ENCODE measurements at regions not wholly inside any gene's neighbourhood (a gene's known extent, or its start where the extent isn't known, plus 50 kb on each side); places are given as distances from the start of the nearest gene placed in this dataset.
"Not testable (repeated sequence)": the region's sequence is repeated elsewhere in the genome, so short reads cannot be mapped to it uniquely, and the experiment has no call there.

DNA sequence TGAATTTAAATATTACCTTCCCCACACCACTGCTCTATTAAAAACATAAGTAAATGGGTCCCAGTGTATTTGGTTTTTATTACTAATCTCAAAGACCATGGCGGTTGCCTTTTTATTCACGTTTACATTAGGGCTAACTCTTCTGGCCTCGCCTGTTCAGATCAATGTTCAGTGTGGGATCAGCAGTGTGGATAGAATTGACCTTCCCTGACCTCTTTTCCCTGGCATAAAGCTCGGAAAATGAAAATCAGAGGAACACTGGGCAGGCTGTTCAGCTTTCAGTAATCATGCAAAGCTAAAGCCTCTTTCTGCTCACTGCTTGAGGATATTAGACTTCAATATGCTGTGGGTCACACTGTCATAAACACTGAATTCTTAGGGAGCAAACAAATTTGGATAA lies 422.6 kb upstream of the ONECUT1 start:
- DNase-seq (ENCODE audit: low spot score): no peak

DNA sequence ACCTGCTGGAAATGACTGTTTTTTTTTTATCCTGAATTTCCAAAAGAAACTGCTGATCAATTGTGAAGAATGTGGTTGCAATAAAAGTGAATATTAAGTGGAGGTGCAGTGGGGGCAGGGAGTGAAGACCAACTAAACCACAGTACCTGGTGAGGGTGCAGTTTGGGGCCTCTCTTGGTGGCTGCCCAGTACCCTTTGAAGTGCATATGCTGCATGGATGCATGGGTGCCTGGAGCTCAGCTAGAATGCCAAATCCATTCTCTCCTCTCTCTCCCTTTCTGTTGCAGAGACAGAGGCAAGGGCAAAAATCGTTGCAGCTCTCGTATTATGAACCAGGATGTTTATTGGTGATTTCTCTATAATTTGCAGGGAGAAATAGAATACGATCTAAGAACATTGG lies 420.5 kb upstream of the ONECUT1 start:
- no peak for DNase-seq (ENCODE audit: low spot score)

- no peak for DNase-seq (ENCODE audit: low spot score)
Measured at GRCh38 chr15:53209396-53210042, 419.4 kb upstream of the ONECUT1 start.

DNA sequence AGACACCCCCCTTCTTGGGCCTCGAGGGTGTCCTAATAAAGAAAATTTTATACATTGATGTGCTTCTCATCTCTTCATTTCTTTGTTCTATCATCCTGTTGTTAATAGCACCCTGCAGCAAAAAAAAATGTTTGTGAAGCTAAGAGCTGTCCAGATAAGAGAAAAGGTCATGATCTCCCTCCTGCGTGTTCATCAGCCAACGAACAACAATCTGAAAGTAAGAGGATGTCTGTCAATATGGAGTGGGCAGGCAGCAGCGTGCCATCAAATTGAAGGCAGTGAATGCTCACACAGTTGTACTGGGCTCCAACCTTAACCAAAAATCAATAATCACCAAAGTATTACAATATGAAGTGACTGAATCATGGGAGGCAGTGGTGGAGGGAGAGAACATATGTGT lies 418.6 kb upstream of the ONECUT1 start:
- DNase-seq (ENCODE audit: low spot score): no peak

GRCh38 chr15:53203454-53203853 lies 413.3 kb upstream of the ONECUT1 start:
- no peak for DNase-seq (ENCODE audit: low spot score)

GRCh38 chr15:53202876-53203275 lies 412.7 kb upstream of the ONECUT1 start:
- no peak for DNase-seq (ENCODE audit: low spot score)

GRCh38 chr15:53197426-53197839 lies 407.3 kb upstream of the ONECUT1 start:
- peak; percentile 47 for DNase-seq (ENCODE audit: low spot score)

GRCh38 chr15:53196788-53197187 lies 406.7 kb upstream of the ONECUT1 start:
- no peak for DNase-seq (ENCODE audit: low spot score)

DNA sequence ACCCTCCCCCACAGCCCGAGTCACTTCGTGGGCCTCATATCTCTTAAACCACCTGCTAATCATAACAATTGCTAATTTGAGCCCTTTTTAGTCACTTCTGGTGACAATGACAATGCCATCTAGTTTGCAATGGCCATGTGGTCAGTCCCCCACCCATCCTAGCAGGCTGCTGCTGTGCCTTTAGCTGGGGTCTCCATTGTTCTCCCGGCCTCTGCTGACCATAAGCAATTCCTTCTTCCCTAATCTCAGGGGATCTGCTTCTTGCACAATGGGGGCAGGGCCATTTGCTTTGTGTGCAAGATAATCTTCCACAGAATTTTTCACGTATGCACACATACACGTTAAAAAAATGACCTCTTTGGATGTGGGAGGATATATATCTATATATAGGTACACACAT lies 406.1 kb upstream of the ONECUT1 start:
- no peak for DNase-seq (ENCODE audit: low spot score)

- DNase-seq (ENCODE audit: low spot score): no peak
Measured at GRCh38 chr15:53193149-53193548, 403.0 kb upstream of the ONECUT1 start.

DNA sequence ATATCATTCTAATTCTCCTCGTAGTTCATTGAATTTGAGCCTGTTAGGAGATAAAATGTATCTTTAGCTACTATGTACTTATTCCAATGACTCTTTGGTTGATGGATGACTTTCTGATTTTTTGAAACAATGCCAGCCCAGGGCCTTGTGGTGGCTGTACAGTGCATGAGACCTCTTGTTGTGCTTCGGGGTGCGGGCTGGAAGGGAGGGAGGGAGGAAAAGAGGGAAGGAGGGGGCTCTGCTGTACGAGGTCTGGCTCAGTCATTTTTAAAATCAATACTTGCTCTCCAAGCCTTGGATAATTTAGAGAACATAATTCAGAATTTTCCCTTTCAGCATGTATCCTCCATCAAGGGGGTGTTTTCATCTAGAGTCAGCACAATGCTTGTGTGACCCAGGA lies 399.7 kb upstream of the ONECUT1 start:
- no peak for DNase-seq (ENCODE audit: low spot score)

GRCh38 chr15:53183449-53183848 lies 393.3 kb upstream of the ONECUT1 start:
- not testable (repeated sequence) for DNase-seq (ENCODE audit: low spot score)

- DNase-seq (ENCODE audit: low spot score): no peak
Measured at GRCh38 chr15:53171571-53171970, 381.4 kb upstream of the ONECUT1 start.

DNA sequence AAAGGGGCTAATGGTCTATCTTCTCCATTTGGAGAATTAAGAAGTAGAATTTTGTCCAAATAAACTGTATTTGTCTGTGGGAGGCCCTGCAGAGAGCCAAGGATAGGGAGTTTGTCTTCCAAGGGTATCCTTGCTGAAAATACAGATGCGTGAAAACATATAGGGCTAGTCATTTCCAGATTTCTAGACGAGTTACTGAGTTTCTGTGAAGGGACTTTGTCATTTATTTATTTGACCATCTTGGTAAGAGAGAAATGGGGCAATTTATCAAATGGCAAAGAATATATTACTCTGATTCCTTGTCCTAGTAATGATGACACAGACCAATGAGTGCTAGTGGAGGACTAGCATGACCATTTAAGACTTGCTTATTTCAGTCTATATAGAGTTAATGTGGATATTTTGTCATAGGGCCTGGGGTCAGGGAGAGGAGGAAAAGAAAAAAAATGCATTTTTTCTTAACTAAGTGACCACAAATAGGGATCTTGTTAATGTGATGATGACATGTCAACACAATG lies 376.6 kb upstream of the ONECUT1 start:
- DNase-seq (ENCODE audit: low spot score): no peak

DNA sequence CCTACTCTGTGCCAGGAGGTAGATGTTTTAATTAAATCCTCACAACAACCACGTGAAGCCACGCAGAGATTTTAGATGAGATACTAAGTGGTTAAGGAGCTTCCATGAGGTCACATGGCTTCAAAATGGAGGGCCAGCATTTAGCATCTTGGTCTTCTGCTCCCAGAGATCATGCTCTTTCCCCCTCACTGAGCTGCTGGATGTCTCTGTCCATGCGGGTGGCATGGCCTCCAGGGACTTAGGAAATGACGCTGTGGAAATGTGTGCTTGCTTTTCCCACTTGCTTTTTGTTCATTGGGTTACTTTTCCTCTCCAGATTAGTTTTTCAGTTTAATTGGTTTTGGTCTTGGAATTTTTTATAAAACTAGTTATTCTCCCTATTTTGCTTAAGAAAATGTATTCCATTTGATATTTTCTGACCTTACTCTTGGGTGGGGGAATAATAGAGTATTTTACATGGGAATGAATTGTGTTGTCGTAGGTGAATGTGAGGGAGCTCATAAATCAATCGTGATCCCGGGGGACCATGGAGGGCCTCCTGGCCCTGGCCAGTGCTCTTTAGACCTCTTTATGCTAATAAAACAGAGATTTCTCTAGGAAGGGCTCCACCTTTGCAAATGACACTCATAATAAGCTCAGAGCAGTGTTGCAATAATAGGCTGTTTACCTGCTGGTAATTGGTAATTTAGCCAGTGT lies 376.0 kb upstream of the ONECUT1 start:
- no peak for DNase-seq (ENCODE audit: low spot score)

- DNase-seq (ENCODE audit: low spot score): no peak
Measured at GRCh38 chr15:53160092-53160704, 370.1 kb upstream of the ONECUT1 start.

DNA sequence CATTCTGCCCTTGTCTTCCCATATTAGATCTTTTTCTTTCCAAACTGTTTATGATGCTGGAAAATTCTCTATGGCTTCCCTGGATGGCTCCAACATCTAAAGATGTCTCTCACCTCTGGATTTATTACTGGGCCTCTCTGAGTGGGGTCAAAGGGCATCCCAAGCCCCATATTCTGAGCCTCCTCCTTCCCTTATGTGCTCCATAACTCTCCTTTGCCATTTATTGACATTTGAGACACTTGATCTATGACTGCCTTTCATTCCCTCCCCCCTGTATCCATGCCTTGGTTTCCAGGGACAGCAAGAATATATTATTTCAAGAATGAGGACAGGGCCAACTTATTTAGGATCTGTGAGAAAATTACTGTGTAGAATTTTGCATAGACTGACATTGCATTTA lies 369.3 kb upstream of the ONECUT1 start:
- DNase-seq (ENCODE audit: low spot score): no peak

- no peak for DNase-seq (ENCODE audit: low spot score)
Measured at GRCh38 chr15:53158995-53159394, 368.9 kb upstream of the ONECUT1 start.

- no peak for DNase-seq (ENCODE audit: low spot score)
Measured at GRCh38 chr15:53133255-53133850, 343.2 kb upstream of the ONECUT1 start.

DNA sequence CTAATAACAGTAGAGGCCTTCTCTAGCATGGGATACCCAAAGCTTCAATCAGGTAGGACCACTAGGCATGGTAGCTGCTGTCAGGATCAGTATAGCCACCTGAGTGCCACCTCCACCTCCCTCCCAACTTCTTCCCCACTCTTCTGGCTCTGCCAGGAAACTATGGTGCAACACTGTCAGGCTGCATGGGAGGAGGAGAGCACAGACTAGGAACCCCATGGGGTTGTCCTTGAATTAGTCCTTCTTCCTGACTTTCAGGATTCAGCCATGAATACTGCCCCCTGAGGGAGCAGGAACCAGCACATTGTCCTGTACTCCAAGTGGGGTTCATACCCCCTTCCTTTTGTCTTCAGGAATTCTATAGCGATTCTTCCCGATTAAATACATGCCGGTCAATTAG lies 340.8 kb upstream of the ONECUT1 start:
- no peak for DNase-seq (ENCODE audit: low spot score)

GRCh38 chr15:53129121-53129904 lies 339.2 kb upstream of the ONECUT1 start:
- DNase-seq (ENCODE audit: low spot score): peak; percentile 2

- DNase-seq (ENCODE audit: low spot score): no peak
Measured at GRCh38 chr15:53128652-53129051, 338.5 kb upstream of the ONECUT1 start.

Data from pons (tissue), 1 donor.